ENCODE measurements at regions not wholly inside any gene's neighbourhood (a gene's known extent, or its start where the extent isn't known, plus 50 kb on each side); places are given as distances from the start of the nearest gene placed in this dataset.

DNA sequence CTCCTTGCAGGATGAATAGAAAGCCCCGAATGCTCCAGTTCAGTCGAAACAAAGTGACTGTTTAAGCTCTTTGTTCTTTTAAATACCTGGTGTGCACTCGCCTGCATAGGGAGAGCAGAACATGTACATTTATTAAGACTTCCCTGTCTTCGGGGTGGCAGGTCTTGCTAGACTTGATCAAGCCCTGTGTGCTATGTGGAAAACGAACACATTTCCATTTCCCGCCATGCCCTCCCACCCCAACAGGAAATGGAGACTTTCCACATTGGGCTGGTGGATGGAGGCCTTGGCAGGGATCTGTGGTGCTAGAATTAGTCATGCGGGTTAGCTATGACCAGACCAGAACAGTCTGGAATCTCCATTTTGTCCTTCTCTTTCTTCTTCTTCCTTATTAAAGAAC lies 321.0 kb upstream of the THSD7B start:
- TF ChIP-seq, protein P1, sequence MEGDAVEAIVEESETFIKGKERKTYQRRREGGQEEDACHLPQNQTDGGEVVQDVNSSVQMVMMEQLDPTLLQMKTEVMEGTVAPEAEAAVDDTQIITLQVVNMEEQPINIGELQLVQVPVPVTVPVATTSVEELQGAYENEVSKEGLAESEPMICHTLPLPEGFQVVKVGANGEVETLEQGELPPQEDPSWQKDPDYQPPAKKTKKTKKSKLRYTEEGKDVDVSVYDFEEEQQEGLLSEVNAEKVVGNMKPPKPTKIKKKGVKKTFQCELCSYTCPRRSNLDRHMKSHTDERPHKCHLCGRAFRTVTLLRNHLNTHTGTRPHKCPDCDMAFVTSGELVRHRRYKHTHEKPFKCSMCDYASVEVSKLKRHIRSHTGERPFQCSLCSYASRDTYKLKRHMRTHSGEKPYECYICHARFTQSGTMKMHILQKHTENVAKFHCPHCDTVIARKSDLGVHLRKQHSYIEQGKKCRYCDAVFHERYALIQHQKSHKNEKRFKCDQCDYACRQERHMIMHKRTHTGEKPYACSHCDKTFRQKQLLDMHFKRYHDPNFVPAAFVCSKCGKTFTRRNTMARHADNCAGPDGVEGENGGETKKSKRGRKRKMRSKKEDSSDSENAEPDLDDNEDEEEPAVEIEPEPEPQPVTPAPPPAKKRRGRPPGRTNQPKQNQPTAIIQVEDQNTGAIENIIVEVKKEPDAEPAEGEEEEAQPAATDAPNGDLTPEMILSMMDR (IDR thresholded peaks at IDR 0.05), result no peak
- TF ChIP-seq EP300 (IDR thresholded peaks at IDR 0.05) (no peak), POLR2AphosphoS5 (IDR thresholded peaks at IDR 0.05) (no peak), POLR2A (IDR thresholded peaks at IDR 0.05) (no peak)

All from gastroesophageal sphincter (tissue), 3 donors.